Mucosa of rectum (tissue), 2 donors: ENCODE measurements at regions not wholly inside any gene's neighbourhood (a gene's known extent, or its start where the extent isn't known, plus 50 kb on each side); places are given as distances from the start of the nearest gene placed in this dataset.

Source experiments
- H3K27ac ChIP-seq, 2 donors: one replicate each; pipeline ENCODE4 v1.7.0; 2013; ENCODE audit warnings: inconsistent platforms in 2 of 2, low read depth in 2 of 2, low read length in 2 of 2
- H3K27me3 ChIP-seq, 2 donors: one replicate each; pipeline ENCODE4 v1.7.0; 2013; ENCODE audit warnings: low read length in 2 of 2; ENCODE audit not compliant: control insufficient read depth in 2 of 2, insufficient read depth in 2 of 2
- H3K36me3 ChIP-seq, 2 donors: one replicate each; pipeline ENCODE4 v1.7.0; 2013; ENCODE audit warnings: low read length in 2 of 2; ENCODE audit not compliant: control insufficient read depth in 2 of 2, insufficient read depth in 2 of 2
- H3K4me1 ChIP-seq, 2 donors: one replicate each; pipeline ENCODE4 v1.7.0; 2013; ENCODE audit warnings: low read length in 2 of 2, mild to moderate bottlenecking in 1 of 2; ENCODE audit not compliant: control insufficient read depth in 2 of 2, insufficient read depth in 2 of 2
- H3K4me3 ChIP-seq, 2 donors: one replicate each; pipeline ENCODE4 v1.7.0; 2013; ENCODE audit warnings: low read length in 2 of 2
- H3K9ac ChIP-seq, 2 donors: one replicate each; pipeline ENCODE4 v1.7.0; 2013; ENCODE audit warnings: low read length in 2 of 2, low read depth in 1 of 2, mild to moderate bottlenecking in 1 of 2
- H3K9me3 ChIP-seq, 2 donors: one replicate each; pipeline ENCODE4 v1.7.0; 2013; ENCODE audit warnings: low read length in 2 of 2; ENCODE audit not compliant: control insufficient read depth in 2 of 2
- donor health status: healthy.
- donor health status: Normal muscosa, but diverticular disease.

GRCh38 chr5:98349251-98349989 is 424.0 kb upstream of the RGMB start:
- no peak overlapping the region for H3K27ac ChIP-seq
- H3K36me3 ChIP-seq = no peaks in the 10 kb centered on the region
- no peaks in the 10 kb centered on the region for H3K27me3 ChIP-seq
- H3K4me1 ChIP-seq = no peaks in the 10 kb centered on the region
- no peaks in the 10 kb centered on the region for H3K9me3 ChIP-seq
- no peak overlapping the region for H3K4me3 ChIP-seq
- H3K9ac ChIP-seq = no peak overlapping the region

GRCh38 chr5:98349990-98350365 is 423.5 kb upstream of the RGMB start:
- Histone ChIP-seq H3K27ac (no peak overlapping the region), H3K4me3 (no peak overlapping the region), H3K36me3 (no peaks in the 10 kb centered on the region)

GRCh38 chr5:98354922-98355321 is 418.5 kb upstream of the RGMB start:
- Histone ChIP-seq H3K9ac (no peak overlapping the region), H3K9me3 (no peaks in the 10 kb centered on the region), H3K27me3 (no peaks in the 10 kb centered on the region), H3K27ac (no peak overlapping the region), H3K4me3 (no peak overlapping the region), H3K4me1 (no peaks in the 10 kb centered on the region), H3K36me3 (no peaks in the 10 kb centered on the region)

More at GRCh38 chr5:98349990-98350365, 423.5 kb upstream of the RGMB start:
- no peaks in the 10 kb centered on the region for H3K9me3 ChIP-seq
- H3K4me1 ChIP-seq = no peaks in the 10 kb centered on the region
- no peaks in the 10 kb centered on the region for H3K27me3 ChIP-seq
- no peak overlapping the region for H3K9ac ChIP-seq

GRCh38 chr5:98360548-98360947 is 412.9 kb upstream of the RGMB start:
- no peaks in the 10 kb centered on the region for H3K36me3 ChIP-seq
- H3K27me3 ChIP-seq = no peaks in the 10 kb centered on the region
- H3K9me3 ChIP-seq = peaks cover 0 to 3% of the 10 kb centered on the region in 2 donors
- H3K4me3 ChIP-seq = no peak overlapping the region
- H3K4me1 ChIP-seq = no peaks in the 10 kb centered on the region
- no peak overlapping the region for H3K9ac ChIP-seq
- no peak overlapping the region for H3K27ac ChIP-seq

GRCh38 chr5:98363157-98363556 is 410.3 kb upstream of the RGMB start:
- H3K36me3 ChIP-seq = no peaks in the 10 kb centered on the region
- no peak overlapping the region for H3K9ac ChIP-seq
- H3K4me3 ChIP-seq = no peak overlapping the region
- H3K27ac ChIP-seq = no peak overlapping the region
- no peaks in the 10 kb centered on the region for H3K4me1 ChIP-seq
- peaks cover 0 to 3% of the 10 kb centered on the region in 2 donors for H3K9me3 ChIP-seq
- H3K27me3 ChIP-seq = no peaks in the 10 kb centered on the region

GRCh38 chr5:98364549-98364948 is 408.9 kb upstream of the RGMB start:
- no peaks in the 10 kb centered on the region for H3K4me1 ChIP-seq
- peaks cover 0 to 3% of the 10 kb centered on the region in 2 donors for H3K9me3 ChIP-seq
- peak overlapping the region in 1 of 2 donors; percentile 3 for H3K27ac ChIP-seq
- H3K27me3 ChIP-seq = no peaks in the 10 kb centered on the region
- H3K4me3 ChIP-seq = no peak overlapping the region
- H3K36me3 ChIP-seq = no peaks in the 10 kb centered on the region
- H3K9ac ChIP-seq = no peak overlapping the region

GRCh38 chr5:98365126-98365525 is 408.3 kb upstream of the RGMB start:
- Histone ChIP-seq H3K27ac (no peak overlapping the region), H3K36me3 (no peaks in the 10 kb centered on the region), H3K9ac (no peak overlapping the region), H3K9me3 (peaks cover 0 to 3% of the 10 kb centered on the region in 2 donors), H3K4me1 (no peaks in the 10 kb centered on the region), H3K27me3 (no peaks in the 10 kb centered on the region), H3K4me3 (no peak overlapping the region)

GRCh38 chr5:98368141-98368540 is 405.3 kb upstream of the RGMB start:
- no peaks in the 10 kb centered on the region for H3K27me3 ChIP-seq
- H3K4me1 ChIP-seq = no peaks in the 10 kb centered on the region
- no peak overlapping the region for H3K4me3 ChIP-seq
- H3K27ac ChIP-seq = no peak overlapping the region
- H3K9ac ChIP-seq = no peak overlapping the region
- no peaks in the 10 kb centered on the region for H3K9me3 ChIP-seq
- no peaks in the 10 kb centered on the region for H3K36me3 ChIP-seq

GRCh38 chr5:98372351-98372750 is 401.1 kb upstream of the RGMB start:
- no peaks in the 10 kb centered on the region for H3K36me3 ChIP-seq
- no peaks in the 10 kb centered on the region for H3K4me1 ChIP-seq
- H3K9me3 ChIP-seq = no peaks in the 10 kb centered on the region
- H3K4me3 ChIP-seq = no peak overlapping the region
- H3K27ac ChIP-seq = no peak overlapping the region
- no peaks in the 10 kb centered on the region for H3K27me3 ChIP-seq
- no peak overlapping the region for H3K9ac ChIP-seq

GRCh38 chr5:98391921-98392625 is 381.4 kb upstream of the RGMB start:
- H3K36me3 ChIP-seq = no peaks in the 10 kb centered on the region
- peaks cover 0 to 2% of the 10 kb centered on the region in 2 donors for H3K9me3 ChIP-seq
- H3K4me3 ChIP-seq = no peak overlapping the region
- no peaks in the 10 kb centered on the region for H3K4me1 ChIP-seq
- no peaks in the 10 kb centered on the region for H3K27me3 ChIP-seq
- no peak overlapping the region for H3K9ac ChIP-seq
- no peak overlapping the region for H3K27ac ChIP-seq
